IMR-90 (cell line): ENCODE measurements at regions not wholly inside any gene's neighbourhood (a gene's known extent, or its start where the extent isn't known, plus 50 kb on each side); places are given as distances from the start of the nearest gene placed in this dataset.

Experiments used
- ATAC-seq: fragments of 200-7000 bp; cut with Tn5 transposase; 2 replicates; pipeline ENCODE4 v1.9.1; 2020; ENCODE audit warnings: low read depth, mild to moderate bottlenecking, moderate library complexity
- BruUV-seq: library from RNA; stranded (reverse); fragments of 400-500 nt; replicated peaks from 2 replicates; lab custom pipeline; 2021; lab: Mats Ljungman, UMichigan
- CTCF ChIA-PET: fragments of 300-600 bp; formaldehyde crosslinking; extraction: SDS; loops from one replicate; lab custom pipeline; 2021; ENCODE audit warnings: antibody characterized with exemption; lab: Yijun Ruan, JAX
- POLR2A ChIA-PET: fragments of 300-600 bp; sonication (Branson Sonifier 250); formaldehyde crosslinking; loops from one replicate; lab custom pipeline; 2022; ENCODE audit warnings: antibody characterized with exemption; ENCODE audit not compliant: unreplicated experiment; lab: Charles Lee
- DNase-seq: peaks from one replicate; pipeline ENCODE4 v3.0.0; 2013
- H2AFZ ChIP-seq: replicated peaks from 2 replicates; pipeline ENCODE3; 2013; ENCODE audit warnings: low read length, mild to moderate bottlenecking; ENCODE audit not compliant: poor library complexity
- H2AK5ac ChIP-seq: 2 replicates; pipeline ENCODE4 v1.6.1; 2013; ENCODE audit warnings: low read depth, low read length, inconsistent platforms
- H2AK9ac ChIP-seq: replicated peaks from 2 replicates; pipeline ENCODE3; 2013; ENCODE audit warnings: mild to moderate bottlenecking, low read depth, low read length, moderate library complexity; ENCODE audit not compliant: poor library complexity
- H2BK120ac ChIP-seq: 2 replicates; pipeline ENCODE4 v1.6.1; 2013; ENCODE audit warnings: low read depth, low read length, inconsistent platforms
- H2BK15ac ChIP-seq: 3 replicates; pipeline ENCODE4 v1.6.1; 2013; ENCODE audit warnings: low read depth, low read length, inconsistent platforms
- H2BK20ac ChIP-seq: 2 replicates; pipeline ENCODE4 v1.6.1; 2013; ENCODE audit warnings: low read depth, mild to moderate bottlenecking, inconsistent platforms, low read length, moderate library complexity
- H2BK5ac ChIP-seq: 2 replicates; pipeline ENCODE4 v1.6.1; 2013; ENCODE audit warnings: mild to moderate bottlenecking, low read depth, low read length, inconsistent platforms; ENCODE audit not compliant: poor library complexity, severe bottlenecking
- H3K14ac ChIP-seq: replicated peaks from 2 replicates; pipeline ENCODE4 v1.6.1; 2013; ENCODE audit warnings: low read depth, low read length, inconsistent platforms
- H3K18ac ChIP-seq: 2 replicates; pipeline ENCODE4 v1.6.1; 2013; ENCODE audit warnings: low read depth, low read length, control low read depth
- H3K23ac ChIP-seq: 2 replicates; pipeline ENCODE4 v1.6.1; 2013; ENCODE audit warnings: low read depth, low read length, inconsistent platforms
- H3K27ac ChIP-seq: 2 replicates; pipeline ENCODE4 v1.5.1; 2013; ENCODE audit warnings: mild to moderate bottlenecking, control low read depth, low read length; ENCODE audit not compliant: insufficient read depth
- H3K27me3 ChIP-seq: 2 replicates; pipeline ENCODE4 v1.6.1; 2013; ENCODE audit warnings: low read length; ENCODE audit not compliant: control insufficient read depth, insufficient read depth
- H3K36me3 ChIP-seq: 2 replicates; pipeline ENCODE4 v1.6.1; 2013; ENCODE audit warnings: low read length, mixed read lengths; ENCODE audit not compliant: control insufficient read depth, insufficient read depth
- H3K4ac ChIP-seq: 2 replicates; pipeline ENCODE4 v1.6.1; 2013; ENCODE audit warnings: low read depth, low read length, inconsistent platforms
- H3K4me1 ChIP-seq: 2 replicates; pipeline ENCODE4 v1.6.1; 2013; ENCODE audit warnings: low read length, mixed read lengths; ENCODE audit not compliant: control insufficient read depth, insufficient read depth
- H3K4me2 ChIP-seq: 2 replicates; pipeline ENCODE4 v1.6.1; 2013; ENCODE audit warnings: low read depth, mild to moderate bottlenecking, control low read depth, low read length, moderate library complexity
- H3K4me3 ChIP-seq: 2 replicates; pipeline ENCODE4 v1.5.1; 2013; ENCODE audit warnings: low read depth, mild to moderate bottlenecking, control low read depth, low read length, moderate library complexity; ENCODE audit not compliant: insufficient read depth
- H3K56ac ChIP-seq: 2 replicates; pipeline ENCODE4 v1.6.1; 2013; ENCODE audit warnings: low read length, inconsistent platforms; ENCODE audit not compliant: insufficient read depth; ENCODE audit errors: extremely low read depth
- H3K79me1 ChIP-seq, 2 experiments: 2 replicates each; pipeline ENCODE4 v1.6.1; 2013; ENCODE audit warnings: low read length in 2 of 2, inconsistent platforms in 1 of 2, low read depth in 1 of 2
- H3K9ac ChIP-seq: 2 replicates; pipeline ENCODE4 v1.6.1; 2013; ENCODE audit warnings: low read depth, low read length, control low read depth
- H3K9me1 ChIP-seq: 2 replicates; pipeline ENCODE4 v1.6.1; 2013; ENCODE audit warnings: low read length, inconsistent platforms; ENCODE audit not compliant: insufficient read depth
- H3K9me3 ChIP-seq: 2 replicates; pipeline ENCODE4 v1.6.1; 2013; ENCODE audit warnings: low read length; ENCODE audit not compliant: control insufficient read depth, insufficient read depth
- H4K20me1 ChIP-seq: 2 replicates; pipeline ENCODE4 v1.6.1; 2013; ENCODE audit warnings: low read length, inconsistent platforms; ENCODE audit not compliant: insufficient read depth
- H4K5ac ChIP-seq: 2 replicates; pipeline ENCODE4 v1.6.1; 2013; ENCODE audit warnings: mild to moderate bottlenecking, low read depth, low read length, control low read depth
- H4K8ac ChIP-seq, 2 experiments: 2 replicates each; pipeline ENCODE4 v1.6.1; 2013; ENCODE audit warnings: low read depth in 2 of 2, low read length in 2 of 2, control low read depth in 1 of 2, inconsistent platforms in 1 of 2
- H4K91ac ChIP-seq: 2 replicates; pipeline ENCODE4 v1.6.1; 2013; ENCODE audit warnings: low read depth, low read length, inconsistent platforms; ENCODE audit not compliant: insufficient read depth
- CHD1 ChIP-seq: IDR thresholded peaks from 2 replicates; pipeline ENCODE4 v1.6.1; 2012; ENCODE audit warnings: low read depth, low read length, improper control_type of control experiment
- FOS ChIP-seq: fragments of 150-350 bp; IDR thresholded peaks from 2 replicates; pipeline ENCODE4 v1.6.1; 2016; ENCODE audit warnings: low read depth, low read length
- MAFK ChIP-seq: IDR thresholded peaks from 2 replicates; pipeline ENCODE4 v1.6.1; 2012; ENCODE audit warnings: low read depth, low read length, improper control_type of control experiment
- MAZ ChIP-seq: IDR thresholded peaks from 2 replicates; pipeline ENCODE4 v1.6.1; 2012; ENCODE audit warnings: low read depth, mild to moderate bottlenecking, low read length, improper control_type of control experiment, moderate library complexity, borderline replicate concordance
- MXI1 ChIP-seq: IDR thresholded peaks from 2 replicates; pipeline ENCODE4 v1.6.1; 2012; ENCODE audit warnings: low read depth, mild to moderate bottlenecking, low read length, moderate library complexity, borderline replicate concordance
- NFE2L2 ChIP-seq: fragments of 150-350 bp; IDR thresholded peaks from 2 replicates; pipeline ENCODE4 v1.6.1; 2016; ENCODE audit warnings: low read depth, mild to moderate bottlenecking, low read length
- RAD21 ChIP-seq: IDR thresholded peaks from 2 replicates; pipeline ENCODE4 v1.6.1; 2012; ENCODE audit warnings: low read length, improper control_type of control experiment
- RCOR1 ChIP-seq: IDR thresholded peaks from 2 replicates; pipeline ENCODE4 v1.6.1; 2012; ENCODE audit warnings: mild to moderate bottlenecking, low read length, improper control_type of control experiment; ENCODE audit not compliant: insufficient replicate concordance
- RFX5 ChIP-seq: IDR thresholded peaks from 2 replicates; pipeline ENCODE4 v1.8.0; 2012; ENCODE audit warnings: low read depth, mild to moderate bottlenecking, low read length, moderate library complexity
- SMC3 ChIP-seq: fragments of 150-350 bp; IDR thresholded peaks from 2 replicates; pipeline ENCODE4 v1.6.1; 2016; ENCODE audit warnings: low read depth, mild to moderate bottlenecking, antibody characterized with exemption, low read length, moderate library complexity
- WGBS, 2 experiments: methylation state at CpG; one replicate each; pipeline versions ENCODE4 v1.1.5 to v1.1.7; 2013; ENCODE audit warnings: missing lambda C conversion rate in 2 of 2; ENCODE audit not compliant: insufficient read length in 1 of 2; ENCODE audit errors: extremely low coverage in 2 of 2; 5-methylcytosine and 5-hydroxymethylcytosine counted together
- dilution Hi-C: fragments of 300-500 bp; cut with HindIII; formaldehyde crosslinking; loops from one replicate; pipeline ENCODE4 v1.14.3; 2018; ENCODE audit warnings: low sequenced_read_pairs; ENCODE audit not compliant: unreplicated experiment
- in situ Hi-C: fragments of 300-500 bp; cut with MboI; formaldehyde crosslinking; loops from 3 replicates; pipeline ENCODE4 v1.14.3; 2019; ENCODE audit warnings: low sequenced_read_pairs, inconsistent platforms, mixed read lengths
- intact Hi-C: fragments of 100-400 bp; cut with micrococcal nuclease; formaldehyde crosslinking; loops from 2 replicates; pipeline ENCODE4 v1.10.0; 2022
- TF ChIP-seq, protein P1 (sequence below): fragments of 150-350 bp; IDR thresholded peaks from 2 replicates; pipeline ENCODE4 v1.6.1; 2017; ENCODE audit warnings: mild to moderate bottlenecking, antibody characterized with exemption, low read length, low read depth
- TF ChIP-seq, protein P2 (sequence below): conservative IDR thresholded peaks from 2 replicates; pipeline ENCODE4 v1.5.1; 2012; ENCODE audit warnings: mild to moderate bottlenecking, low read depth, low read length, improper control_type of control experiment
- TF ChIP-seq, protein P3 (sequence below): fragments of 150-350 bp; IDR thresholded peaks from 2 replicates; pipeline ENCODE4 v1.6.1; 2016; ENCODE audit warnings: low read depth, mild to moderate bottlenecking, low read length, moderate library complexity, borderline replicate concordance

DNA sequence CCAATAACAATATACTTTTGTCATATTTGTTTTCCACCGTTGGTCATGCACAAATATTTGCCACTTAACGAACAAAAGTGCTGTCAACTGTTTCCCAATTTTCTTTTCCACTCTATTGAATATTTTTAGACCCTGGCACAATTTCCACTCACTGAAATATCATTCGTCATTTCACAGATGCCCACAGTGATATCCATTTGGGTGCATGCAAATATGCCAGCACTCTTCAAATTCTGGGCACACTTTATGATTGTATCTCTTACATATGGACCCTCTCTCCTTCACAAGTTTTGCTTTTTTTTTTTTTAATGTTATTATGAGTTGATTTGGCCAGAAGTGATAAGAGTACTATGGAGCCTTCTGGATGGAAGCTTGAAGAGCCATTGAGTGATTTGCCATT lies 1557.3 kb upstream of the FLRT2 start:
- POLR2A ChIA-PET, result no interaction called here
- Histone ChIP-seq H3K36me3 (no peaks in the 10 kb centered on the region), H2AK5ac (no peak overlapping the region), H3K4ac (no peak overlapping the region), H3K4me3 (no peak overlapping the region), H3K14ac (no peak overlapping the region), H4K5ac (no peak overlapping the region), H3K79me1 (no peaks in the 10 kb centered on the region), H3K9ac (no peak overlapping the region), H2BK20ac (no peak overlapping the region), H2BK15ac (no peak overlapping the region), H3K9me3 (no peaks in the 10 kb centered on the region), H4K8ac (no peak overlapping the region), H3K23ac (no peak overlapping the region), H3K27me3 (no peaks in the 10 kb centered on the region), H3K4me2 (no peak overlapping the region), H3K27ac (no peak overlapping the region), H2AK9ac (no peak overlapping the region), H2BK120ac (no peak overlapping the region), H3K18ac (no peak overlapping the region), H3K56ac (no peak overlapping the region), H3K9me1 (no peaks in the 10 kb centered on the region), H4K20me1 (no peaks in the 10 kb centered on the region), H2AFZ (no peak overlapping the region), H3K4me1 (peaks cover 7% of the 10 kb centered on the region), H2BK5ac (no peak overlapping the region), H4K91ac (no peak overlapping the region)
- no peak for ATAC-seq
- DNase-seq, result no peak
- in situ Hi-C loops (no loop called here), intact Hi-C loops (no loop called here), dilution Hi-C loops (no loop called here)
- BruUV-seq, result no TSS peak
- TF ChIP-seq MAZ, result no peak
- no peak for TF ChIP-seq MAFK
- TF ChIP-seq, protein P1, sequence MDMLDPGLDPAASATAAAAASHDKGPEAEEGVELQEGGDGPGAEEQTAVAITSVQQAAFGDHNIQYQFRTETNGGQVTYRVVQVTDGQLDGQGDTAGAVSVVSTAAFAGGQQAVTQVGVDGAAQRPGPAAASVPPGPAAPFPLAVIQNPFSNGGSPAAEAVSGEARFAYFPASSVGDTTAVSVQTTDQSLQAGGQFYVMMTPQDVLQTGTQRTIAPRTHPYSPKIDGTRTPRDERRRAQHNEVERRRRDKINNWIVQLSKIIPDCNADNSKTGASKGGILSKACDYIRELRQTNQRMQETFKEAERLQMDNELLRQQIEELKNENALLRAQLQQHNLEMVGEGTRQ, result no peak
- no peak for TF ChIP-seq NFE2L2
- TF ChIP-seq, protein P2, sequence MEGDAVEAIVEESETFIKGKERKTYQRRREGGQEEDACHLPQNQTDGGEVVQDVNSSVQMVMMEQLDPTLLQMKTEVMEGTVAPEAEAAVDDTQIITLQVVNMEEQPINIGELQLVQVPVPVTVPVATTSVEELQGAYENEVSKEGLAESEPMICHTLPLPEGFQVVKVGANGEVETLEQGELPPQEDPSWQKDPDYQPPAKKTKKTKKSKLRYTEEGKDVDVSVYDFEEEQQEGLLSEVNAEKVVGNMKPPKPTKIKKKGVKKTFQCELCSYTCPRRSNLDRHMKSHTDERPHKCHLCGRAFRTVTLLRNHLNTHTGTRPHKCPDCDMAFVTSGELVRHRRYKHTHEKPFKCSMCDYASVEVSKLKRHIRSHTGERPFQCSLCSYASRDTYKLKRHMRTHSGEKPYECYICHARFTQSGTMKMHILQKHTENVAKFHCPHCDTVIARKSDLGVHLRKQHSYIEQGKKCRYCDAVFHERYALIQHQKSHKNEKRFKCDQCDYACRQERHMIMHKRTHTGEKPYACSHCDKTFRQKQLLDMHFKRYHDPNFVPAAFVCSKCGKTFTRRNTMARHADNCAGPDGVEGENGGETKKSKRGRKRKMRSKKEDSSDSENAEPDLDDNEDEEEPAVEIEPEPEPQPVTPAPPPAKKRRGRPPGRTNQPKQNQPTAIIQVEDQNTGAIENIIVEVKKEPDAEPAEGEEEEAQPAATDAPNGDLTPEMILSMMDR, result no peak
- no peak for TF ChIP-seq RCOR1
- no peak for TF ChIP-seq MXI1
- no peak for TF ChIP-seq SMC3
- TF ChIP-seq RFX5, result no peak
- no peak for TF ChIP-seq CHD1
- TF ChIP-seq, protein P3, sequence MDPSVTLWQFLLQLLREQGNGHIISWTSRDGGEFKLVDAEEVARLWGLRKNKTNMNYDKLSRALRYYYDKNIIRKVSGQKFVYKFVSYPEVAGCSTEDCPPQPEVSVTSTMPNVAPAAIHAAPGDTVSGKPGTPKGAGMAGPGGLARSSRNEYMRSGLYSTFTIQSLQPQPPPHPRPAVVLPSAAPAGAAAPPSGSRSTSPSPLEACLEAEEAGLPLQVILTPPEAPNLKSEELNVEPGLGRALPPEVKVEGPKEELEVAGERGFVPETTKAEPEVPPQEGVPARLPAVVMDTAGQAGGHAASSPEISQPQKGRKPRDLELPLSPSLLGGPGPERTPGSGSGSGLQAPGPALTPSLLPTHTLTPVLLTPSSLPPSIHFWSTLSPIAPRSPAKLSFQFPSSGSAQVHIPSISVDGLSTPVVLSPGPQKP, result no peak
- no peak for TF ChIP-seq FOS
- TF ChIP-seq RAD21, result no peak
- 89% methylated on average over 3 of the region's 3 CpGs; no CpG with 5 or more reads in 1 of the 2 experiments for WGBS, 2 experiments
- CTCF ChIA-PET, result no interaction called here
